HG03045 (cell line): ENCODE measurements at regions not wholly inside any gene's neighbourhood (a gene's known extent, or its start where the extent isn't known, plus 50 kb on each side); places are given as distances from the start of the nearest gene placed in this dataset.
A peak's percentile ranks its signal among the peaks of the same experiment; 100 is the strongest.

Source experiments
- ATAC-seq: cut with Tn5 transposase; IDR thresholded peaks from one replicate; pipeline ENCODE4 v1.9.1; 2021; ENCODE audit warnings: mild to moderate bottlenecking, moderate library complexity; ENCODE audit not compliant: unreplicated experiment

DNA sequence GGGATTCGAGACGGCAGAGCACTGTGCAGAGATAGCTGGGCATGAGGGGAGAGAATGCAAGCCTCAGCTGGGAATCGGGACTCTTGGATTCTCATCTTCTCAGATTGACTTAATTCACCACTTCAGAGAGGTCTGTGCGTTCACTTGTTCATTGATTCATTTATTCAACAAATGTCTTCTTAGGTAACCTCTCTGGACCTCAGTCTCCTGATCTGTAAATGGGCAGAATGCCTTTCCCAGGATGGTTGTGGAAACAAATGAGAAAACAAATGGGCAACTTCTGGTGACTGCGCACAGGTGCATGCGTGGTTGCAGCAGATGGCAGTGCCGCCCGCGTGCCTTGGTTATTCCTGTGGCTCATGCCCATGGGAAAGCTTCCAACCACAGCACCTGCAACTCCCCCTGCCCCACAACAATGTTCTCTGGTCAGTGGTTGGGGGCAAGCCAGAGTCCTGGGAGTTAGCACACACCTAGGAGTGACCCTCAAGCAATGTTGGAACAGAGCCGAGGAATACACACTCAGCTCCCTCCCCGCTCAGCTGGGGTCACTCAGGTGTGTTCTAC is 110.1 kb upstream of the RUNX3 start:
- no peak for ATAC-seq

DNA sequence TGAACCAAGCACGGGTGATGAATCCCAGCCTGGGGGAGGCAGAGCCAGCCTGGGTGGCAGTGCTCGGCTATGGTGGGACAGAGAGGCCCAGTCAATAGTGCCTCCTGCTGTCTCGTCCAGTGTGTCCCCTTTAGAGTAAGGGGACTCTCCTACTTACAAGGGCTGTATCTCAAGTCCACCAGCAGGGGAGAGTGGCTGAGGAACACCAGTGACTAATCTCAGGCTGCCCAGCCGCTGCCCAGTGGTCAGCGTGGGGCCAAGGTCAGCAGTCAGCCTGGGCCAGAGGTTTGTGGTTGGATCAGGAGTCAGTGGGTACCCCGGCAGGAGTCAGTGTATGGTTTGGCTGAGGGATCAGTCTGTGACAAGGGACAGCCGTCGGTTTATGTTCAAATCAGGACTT is 109.2 kb upstream of the RUNX3 start:
- no peak for ATAC-seq

DNA sequence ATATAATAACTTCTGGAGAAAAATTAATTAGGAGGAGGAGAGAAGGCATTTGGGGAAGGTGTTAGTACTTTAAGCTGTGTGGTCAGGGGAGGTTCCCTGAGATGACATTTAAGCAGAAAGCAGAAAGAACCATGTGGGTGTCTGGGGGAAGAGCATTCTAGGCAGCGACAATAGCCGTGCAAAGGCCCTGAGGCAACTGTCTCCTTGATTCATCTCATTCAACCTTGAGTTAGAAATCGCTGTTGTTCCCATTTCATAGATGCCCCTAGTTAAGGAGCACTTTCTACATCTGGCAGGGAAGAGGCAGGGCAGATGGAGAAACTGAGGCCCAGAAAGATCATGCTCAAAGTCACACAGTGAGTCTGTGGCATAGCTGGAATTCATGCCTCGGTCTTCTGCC is 108.6 kb upstream of the RUNX3 start:
- no peak for ATAC-seq

DNA sequence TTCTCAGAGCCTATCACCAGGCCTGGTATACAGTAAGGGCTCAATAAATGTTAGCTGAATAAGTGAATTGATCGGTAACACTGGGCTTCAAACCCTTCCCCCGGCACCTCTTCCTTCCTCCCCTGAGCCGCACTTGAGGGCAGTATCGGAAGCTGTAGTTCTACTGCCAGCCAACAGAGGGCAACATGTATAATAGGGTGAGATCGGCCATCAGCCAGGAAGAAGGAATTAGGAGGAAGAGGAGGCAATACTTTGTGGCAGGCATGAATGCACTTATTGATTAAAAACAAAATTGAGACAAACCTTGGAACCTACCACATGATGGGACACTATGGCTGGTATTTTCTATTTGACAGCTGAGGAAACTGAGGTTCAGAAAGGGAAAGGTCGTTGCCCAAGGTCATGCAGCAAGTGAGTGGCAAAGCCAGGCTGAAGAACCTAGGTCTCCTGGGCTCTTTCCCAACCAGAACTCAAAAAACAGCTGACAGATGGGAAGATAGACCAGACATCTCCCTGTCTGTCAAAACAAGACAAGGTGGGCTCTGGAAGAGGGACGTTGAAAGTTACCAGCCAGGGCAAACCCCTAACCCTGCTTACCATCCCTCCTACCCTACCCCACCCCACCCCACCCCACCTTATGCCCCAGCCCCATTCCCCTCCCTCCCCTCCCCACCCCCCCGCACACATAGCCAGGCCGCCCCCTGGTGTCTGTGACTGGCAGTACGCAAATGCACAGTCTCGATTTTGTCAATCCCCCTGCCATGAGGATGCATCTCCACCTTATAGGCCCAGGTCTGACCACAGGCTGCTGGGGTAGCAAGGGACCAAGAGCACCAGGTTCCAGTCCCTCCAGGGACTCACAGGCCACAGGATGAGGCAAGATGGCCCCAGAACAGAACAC is 107.3 kb upstream of the RUNX3 start:
- ATAC-seq: no peak

DNA sequence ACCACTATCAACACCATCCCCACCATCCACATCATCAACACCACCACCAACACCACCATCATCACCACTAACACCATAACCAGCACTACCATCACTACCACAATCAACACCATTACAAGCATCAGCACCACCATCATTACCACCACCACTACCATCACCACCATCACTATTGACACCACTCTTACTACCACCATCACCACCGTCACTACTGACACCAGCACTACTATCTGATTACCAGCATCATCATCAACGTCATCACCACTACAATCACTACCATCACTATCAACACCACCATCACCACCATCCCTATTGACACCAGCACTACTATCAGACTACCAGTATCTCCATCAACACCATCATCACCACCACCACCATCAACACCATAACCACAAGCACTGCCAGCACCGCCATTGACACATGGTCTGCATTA is 106.1 kb upstream of the RUNX3 start:
- no peak for ATAC-seq

DNA sequence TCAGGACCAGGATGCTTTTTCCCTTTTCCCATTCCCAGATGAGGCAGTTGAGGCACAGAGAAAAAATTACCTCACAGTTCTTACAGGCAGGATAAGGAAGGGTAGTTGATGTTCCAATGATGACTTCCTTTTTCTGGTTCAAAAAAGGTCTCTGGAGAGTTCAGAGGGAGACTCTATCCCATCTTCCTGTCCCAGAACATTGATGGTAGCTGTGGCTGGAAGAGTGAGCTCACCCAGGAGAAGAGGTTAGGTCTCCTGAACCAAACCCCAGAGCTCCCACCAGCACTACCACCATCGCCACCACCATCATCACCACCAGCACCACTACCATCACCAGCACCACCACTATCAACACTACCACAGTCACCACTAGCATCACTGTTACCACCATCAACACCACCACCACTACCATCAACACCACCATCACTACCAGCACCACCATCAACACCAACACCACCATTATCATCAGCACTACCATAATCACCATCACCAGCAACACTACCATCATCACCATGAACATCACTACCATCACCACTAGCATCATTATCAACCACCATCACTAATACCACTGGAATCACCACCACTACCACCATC is 105.5 kb upstream of the RUNX3 start:
- ATAC-seq: no peak

DNA sequence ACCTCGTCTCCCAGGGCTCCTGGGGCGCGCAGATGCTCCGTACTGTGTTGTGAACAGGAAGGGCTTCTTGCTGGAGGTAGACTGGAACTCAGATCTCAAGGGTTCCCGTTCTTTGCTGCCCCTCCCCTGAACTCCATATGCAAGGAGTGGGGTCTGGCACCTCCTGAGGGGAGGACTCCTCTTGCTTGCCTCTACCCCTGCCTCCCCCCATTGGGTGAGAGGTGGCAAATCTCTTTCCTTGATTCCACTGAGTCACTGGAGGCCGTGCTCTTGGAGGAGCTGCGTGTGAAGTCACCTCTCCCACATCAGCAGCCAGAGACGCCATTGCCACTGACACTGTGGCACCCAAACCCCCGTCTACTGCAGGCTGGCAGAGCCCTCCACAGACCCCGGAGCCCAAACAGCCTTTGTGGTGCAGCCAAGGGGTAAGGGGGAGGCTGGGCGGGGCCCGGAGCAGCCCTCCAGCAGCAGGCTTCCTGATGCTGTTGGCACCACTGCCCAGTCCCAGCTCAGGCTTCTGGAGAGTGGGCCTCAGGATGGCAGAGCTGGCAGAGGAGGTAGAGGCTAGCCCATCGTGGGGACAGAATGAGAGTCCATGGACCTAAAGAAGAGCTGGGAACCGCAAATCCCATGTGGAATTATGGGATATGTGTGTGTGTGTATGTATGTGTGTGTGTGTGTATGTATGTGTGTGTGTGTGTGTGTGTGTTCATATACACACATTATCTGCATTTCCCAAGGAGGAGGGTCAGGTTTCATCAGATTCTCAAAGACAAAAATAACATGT is 104.9 kb upstream of the RUNX3 start:
- ATAC-seq: no peak

DNA sequence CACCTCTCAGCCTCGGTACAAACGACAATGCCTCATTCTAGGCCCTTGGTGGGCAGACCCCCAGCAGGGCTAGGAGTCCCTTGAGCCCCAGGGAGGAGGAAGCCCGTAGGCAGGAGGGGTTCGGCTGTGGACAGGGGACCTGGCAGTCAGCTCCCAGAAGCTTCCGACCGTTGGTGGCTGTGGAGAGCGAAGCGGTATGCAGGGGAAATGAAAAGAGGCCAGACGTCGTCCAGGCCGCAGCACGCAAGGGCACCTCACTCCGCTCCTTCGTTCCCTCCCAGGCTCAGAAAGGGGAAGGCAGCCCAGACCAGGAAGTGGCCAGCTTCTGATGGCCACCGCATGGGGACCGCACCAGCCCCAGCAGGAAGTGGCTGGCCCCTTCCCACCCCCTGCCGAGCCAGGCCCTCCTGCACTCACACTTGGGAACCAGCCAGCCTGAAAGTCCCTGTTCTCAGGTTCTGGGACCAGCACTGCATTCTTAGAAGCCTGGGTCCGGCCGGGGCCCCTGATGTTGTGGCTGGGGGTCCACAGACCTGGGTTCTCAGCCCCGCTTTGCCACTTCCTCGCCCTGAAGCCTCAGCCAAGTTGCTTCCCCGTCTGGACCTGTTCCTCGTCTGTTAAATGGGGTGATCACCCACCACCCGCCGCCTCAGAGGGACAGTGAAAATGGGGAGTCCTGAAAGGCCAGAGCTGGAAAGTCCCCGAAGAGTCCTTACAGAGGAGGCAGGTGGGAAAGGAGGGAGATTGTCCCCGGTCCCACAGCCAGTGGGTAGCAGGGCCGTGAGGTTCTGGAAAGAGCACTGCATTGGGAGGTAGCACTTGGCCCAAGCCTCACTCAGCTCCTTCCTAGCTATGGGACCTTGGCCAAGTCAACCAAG is 104.0 kb upstream of the RUNX3 start:
- ATAC-seq: peak; percentile 21

DNA sequence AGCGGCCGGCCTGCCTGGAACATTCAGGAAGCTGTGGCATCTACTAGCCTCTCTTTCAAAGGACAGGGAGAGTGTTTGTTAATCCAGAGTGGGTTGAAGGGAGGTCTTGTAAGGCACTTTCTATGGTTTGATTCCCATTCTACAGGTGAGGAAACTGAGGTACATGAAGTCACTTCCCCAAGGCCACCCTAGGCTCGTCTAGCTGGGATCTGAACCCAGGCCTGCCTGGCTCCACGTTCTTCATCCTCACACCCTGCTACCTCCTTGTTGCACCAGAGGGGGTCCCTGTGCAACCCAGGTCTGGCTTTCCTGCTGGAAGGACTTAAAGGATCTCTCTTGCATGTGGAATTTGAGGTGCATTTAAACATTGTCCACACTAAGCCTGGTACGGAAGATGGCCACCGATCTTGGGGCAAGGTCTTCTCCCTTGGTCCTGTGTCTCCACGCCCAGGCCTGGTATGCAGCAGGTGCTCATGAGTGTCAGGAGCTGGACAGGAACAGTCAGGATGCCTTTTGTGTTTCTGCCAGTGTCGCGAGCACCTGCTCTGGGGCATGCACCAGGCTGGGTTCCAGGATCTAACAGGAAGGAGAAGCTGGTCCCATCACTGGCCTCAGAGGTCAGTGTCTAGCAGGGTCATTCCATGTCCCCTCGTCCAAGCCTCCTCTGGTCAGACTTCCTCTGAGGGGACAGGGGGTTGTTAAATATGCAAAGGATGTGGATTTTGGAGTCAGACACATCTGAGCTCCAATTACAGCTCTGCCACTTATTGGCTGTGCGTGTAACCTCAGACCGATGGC is 103.2 kb upstream of the RUNX3 start:
- no peak for ATAC-seq

DNA sequence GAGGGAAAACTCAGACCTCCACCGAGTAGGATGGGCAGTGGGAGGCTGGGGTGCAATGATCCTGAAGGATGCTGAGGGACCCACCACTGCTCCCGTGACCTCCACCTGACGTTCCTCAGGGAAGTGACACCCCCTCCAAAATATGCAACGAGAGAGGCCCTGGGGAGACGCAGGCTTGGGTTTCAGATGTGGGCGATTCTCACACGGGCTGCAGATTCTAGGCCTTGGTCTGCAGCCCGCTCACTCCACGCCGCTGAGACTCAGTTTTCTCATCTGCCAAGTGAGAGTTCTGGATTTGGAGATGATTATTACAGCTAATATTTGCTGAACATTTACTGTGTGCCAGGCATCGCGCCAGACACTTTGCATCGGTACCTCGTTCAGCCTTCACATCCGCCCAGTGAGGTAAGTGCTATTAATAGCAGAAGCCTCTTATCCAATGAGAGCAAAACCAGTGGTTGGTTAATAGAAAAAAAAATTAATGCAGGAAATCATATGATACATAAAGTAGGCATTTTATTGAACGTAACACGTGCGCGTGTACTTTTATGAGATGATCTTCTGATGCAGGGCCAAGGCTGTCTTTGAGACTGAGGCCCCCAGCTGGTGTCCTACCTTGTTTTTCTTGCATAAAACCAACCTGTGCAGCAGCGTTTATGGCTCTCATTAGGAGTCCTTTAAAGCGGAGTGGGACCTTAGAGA is 102.0 kb upstream of the RUNX3 start:
- no peak for ATAC-seq

DNA sequence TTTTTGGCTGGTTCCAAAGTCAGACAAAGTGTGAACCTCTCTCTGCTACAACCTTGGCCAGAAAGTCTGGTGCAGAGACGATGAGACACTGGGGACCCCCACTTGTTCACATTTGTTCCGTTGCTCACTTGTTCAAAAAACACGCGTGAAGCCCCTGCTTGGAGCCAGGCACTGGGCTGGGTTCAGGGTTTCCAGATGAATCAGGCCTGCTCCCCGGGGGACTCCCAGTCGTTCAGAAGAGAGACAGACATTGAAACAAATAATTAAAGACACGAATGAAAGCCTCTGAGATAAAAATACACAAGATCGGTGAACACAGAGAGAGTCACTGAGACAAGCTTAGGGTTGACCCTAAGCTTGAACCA is 101.5 kb upstream of the RUNX3 start:
- ATAC-seq: no peak

DNA sequence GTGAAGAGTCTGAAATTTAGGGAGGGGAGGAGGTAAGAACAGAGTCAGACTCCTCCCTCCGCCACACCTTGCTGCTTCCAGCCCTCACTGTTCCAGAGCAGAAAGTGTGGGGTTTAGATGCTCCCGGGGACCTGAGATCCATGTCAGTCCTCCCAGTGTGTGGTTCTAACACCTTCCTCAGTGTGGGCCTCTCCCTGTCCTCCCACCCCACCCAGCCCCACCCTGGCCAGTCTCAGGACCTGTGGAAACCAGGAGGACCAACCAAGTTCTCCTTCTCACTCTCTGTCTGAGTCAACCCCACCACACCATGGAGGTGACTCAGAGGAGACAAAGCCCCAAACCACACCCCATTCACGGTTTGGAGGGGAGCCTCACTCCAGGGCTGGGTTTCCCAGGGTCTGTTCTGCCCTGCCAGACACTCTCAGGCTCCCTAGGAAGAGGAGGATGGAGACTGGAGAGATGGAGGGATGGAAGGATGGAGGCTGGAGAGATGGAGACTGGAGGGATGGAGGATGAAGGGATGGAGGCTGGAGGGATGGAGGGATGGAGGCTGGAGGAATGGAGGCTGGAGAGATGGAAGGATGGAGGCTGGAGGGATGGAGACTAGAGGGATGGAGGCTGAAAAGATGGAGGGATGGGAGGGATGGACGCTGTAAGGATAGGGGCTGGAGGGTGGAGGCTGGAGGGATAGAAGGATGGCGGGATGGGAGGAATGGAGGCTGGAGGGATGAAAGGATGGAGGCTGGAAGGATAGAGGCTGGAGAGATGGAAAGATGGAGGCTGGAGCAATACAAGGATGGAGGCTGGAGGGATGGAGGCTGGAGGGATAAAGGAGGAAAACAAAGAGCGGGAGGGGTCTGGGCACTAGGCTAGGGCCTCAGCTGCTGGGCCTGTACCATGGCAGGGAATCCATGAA is 100.9 kb upstream of the RUNX3 start:
- peak; percentile 57 for ATAC-seq

DNA sequence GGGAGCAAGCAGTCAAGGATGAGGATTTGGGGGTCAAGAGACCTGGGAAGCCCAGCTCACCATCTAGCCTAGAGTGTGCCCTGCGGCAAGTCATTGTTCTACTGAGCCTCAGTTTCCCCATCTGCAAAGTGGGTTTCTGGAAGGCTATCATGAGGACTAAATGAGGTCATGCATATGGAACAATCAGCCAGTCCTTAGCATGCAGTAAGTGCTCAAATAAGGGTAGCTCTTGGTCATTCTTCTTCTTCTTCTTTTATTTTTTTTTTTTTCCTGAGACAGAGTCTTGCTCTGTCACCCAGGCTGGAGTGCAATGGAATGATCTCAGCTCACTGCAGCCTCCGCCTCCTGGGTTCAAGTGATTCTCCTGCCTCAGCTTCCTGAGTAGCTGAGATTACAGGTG is 99.9 kb upstream of the RUNX3 start:
- no peak for ATAC-seq

DNA sequence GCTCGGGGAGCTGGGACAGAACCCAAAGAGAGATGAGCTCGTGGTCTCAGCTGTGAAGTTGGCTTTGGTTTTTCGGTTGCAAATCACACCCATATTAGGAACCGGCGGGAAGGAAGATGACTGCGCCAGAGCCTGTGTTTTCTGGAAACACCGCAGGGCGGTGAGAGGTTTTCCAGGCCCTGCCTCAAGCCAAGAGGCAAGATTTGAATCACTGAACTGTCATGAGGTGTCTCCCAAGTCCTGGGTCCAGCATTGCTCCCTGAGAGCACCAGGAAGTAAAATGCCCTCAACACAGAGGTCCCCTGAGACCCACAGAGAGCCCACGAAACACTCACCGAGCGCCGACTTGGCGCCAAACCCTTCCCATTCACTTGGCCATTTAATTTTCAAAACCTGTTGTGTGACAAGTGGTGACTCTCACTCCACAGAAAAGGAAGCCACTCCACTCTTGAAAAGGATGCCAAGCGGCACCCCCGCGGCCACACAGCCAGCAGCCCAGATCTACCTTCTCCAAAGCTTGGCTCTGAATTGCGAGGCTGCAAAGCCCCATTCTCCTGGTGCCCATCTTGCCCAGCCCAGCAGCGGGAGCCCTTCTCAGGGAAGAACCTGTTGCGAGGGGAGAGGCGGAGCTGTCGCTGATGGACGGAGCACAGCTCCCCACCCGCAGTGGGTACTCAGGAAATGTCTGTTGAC is 99.0 kb upstream of the RUNX3 start:
- ATAC-seq: no peak

DNA sequence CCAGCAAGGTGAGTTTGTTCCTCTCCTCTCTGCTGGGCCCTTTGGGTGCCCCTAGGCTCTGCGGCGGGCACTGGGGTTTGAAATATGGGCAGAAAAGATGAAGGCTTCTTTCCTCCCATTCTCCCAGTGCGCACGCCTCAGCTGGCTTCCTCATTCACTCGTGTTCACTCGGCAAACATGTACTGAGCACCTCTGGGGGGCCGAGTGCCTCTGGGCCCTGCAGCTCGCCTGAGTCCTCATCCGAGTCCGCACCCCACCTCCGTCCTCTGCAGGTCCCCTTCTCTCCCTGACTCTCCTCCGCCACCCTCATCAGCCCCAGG is 98.5 kb upstream of the RUNX3 start:
- no peak for ATAC-seq

DNA sequence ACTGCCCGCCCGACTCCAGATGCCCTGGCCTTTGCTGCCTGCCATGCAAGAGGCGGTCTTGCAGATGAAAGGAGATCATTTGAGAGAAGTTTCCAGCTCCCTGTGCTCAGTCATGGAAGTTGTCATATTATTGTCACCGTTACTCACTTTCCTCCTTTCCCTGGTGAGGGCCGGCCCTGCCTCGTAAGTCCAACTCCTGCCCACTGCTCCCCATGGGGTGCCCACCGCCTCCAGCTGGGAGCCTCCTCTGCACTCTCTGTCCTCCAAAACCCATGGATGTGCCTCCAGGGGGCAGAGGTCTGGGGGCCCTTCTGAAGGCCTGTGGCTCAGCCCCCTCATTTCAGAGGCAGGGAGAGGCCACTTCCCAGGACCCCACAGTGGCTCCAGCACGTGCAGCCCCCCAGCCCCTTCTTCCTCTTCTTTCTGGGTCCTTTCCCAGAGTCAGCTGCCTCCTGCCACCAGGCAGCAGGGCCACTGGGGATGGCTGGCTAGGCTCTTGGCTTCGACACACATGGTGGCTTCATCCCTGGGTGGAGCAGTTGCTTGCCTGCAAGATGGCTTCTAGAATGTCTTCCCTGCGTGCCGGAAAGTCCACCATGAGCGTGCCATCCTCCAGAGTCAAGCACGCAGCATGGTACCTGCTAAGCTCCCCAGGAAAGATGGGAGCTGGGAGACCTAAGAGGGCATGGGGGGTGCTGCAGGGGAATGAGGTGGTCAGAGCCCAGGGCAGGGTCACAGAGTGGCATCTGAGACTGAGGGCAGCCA is 97.9 kb upstream of the RUNX3 start:
- ATAC-seq: no peak
